ENCODE measurements at regions not wholly inside any gene's neighbourhood (a gene's known extent, or its start where the extent isn't known, plus 50 kb on each side); places are given as distances from the start of the nearest gene placed in this dataset.

GRCh38 chr15:81573098-81573746 is 199.2 kb upstream of the TMC3 start:
- peaks cover 10% of the 10 kb centered on the region for H3K27me3 Mint-ChIP-seq (ENCODE audit: low read depth)
- H3K4me3 Mint-ChIP-seq (ENCODE audit: unreplicated experiment) = no peak overlapping the region
- peaks cover 17% of the 10 kb centered on the region for H3K4me1 Mint-ChIP-seq (ENCODE audit: low read depth)
- TF ChIP-seq CTCF (IDR thresholded peaks at IDR 0.05) = no peak
- no peaks in the 10 kb centered on the region for H3K36me3 Mint-ChIP-seq (ENCODE audit: low read depth)
- no peak for DNase-seq (ENCODE audit: low spot score)
- no peaks in the 10 kb centered on the region for H3K9me3 Mint-ChIP-seq (ENCODE audit: low read depth)
- no peak overlapping the region for H3K27ac Mint-ChIP-seq (ENCODE audit: unreplicated experiment)

- H3K9me3 Mint-ChIP-seq (ENCODE audit: low read depth) = no peaks in the 10 kb centered on the region
- no peak overlapping the region for H3K27ac Mint-ChIP-seq (ENCODE audit: unreplicated experiment)
- no peak for TF ChIP-seq CTCF (IDR thresholded peaks at IDR 0.05)
- H3K27me3 Mint-ChIP-seq (ENCODE audit: low read depth) = peaks cover 14% of the 10 kb centered on the region
- no peaks in the 10 kb centered on the region for H3K36me3 Mint-ChIP-seq (ENCODE audit: low read depth)
- no peak overlapping the region for H3K4me3 Mint-ChIP-seq (ENCODE audit: unreplicated experiment)
- peaks cover 17% of the 10 kb centered on the region for H3K4me1 Mint-ChIP-seq (ENCODE audit: low read depth)
- no peak for DNase-seq (ENCODE audit: low spot score)
These were observed 198.2 kb upstream of the TMC3 start for GRCh38 chr15:81572190-81572589.

GRCh38 chr15:81569286-81570080 is 195.5 kb upstream of the TMC3 start:
- TF ChIP-seq CTCF (IDR thresholded peaks at IDR 0.05) = no peak
- peaks cover 14% of the 10 kb centered on the region for H3K27me3 Mint-ChIP-seq (ENCODE audit: low read depth)
- no peak overlapping the region for H3K27ac Mint-ChIP-seq (ENCODE audit: unreplicated experiment)
- H3K9me3 Mint-ChIP-seq (ENCODE audit: low read depth) = no peaks in the 10 kb centered on the region
- H3K36me3 Mint-ChIP-seq (ENCODE audit: low read depth) = no peaks in the 10 kb centered on the region
- no peaks in the 10 kb centered on the region for H3K4me1 Mint-ChIP-seq (ENCODE audit: low read depth)
- no peak overlapping the region for H3K4me3 Mint-ChIP-seq (ENCODE audit: unreplicated experiment)
- no peak for DNase-seq (ENCODE audit: low spot score)

- Mint-ChIP-seq H3K4me3 (ENCODE audit: unreplicated experiment) (no peak overlapping the region), H3K4me1 (ENCODE audit: low read depth) (no peaks in the 10 kb centered on the region), H3K27ac (ENCODE audit: unreplicated experiment) (no peak overlapping the region), H3K9me3 (ENCODE audit: low read depth) (no peaks in the 10 kb centered on the region), H3K36me3 (ENCODE audit: low read depth) (no peaks in the 10 kb centered on the region), H3K27me3 (ENCODE audit: low read depth) (peaks cover 14% of the 10 kb centered on the region)
- no peak for TF ChIP-seq CTCF (IDR thresholded peaks at IDR 0.05)
- no peak for DNase-seq (ENCODE audit: low spot score)
These were observed 193.9 kb upstream of the TMC3 start for GRCh38 chr15:81567924-81568323.

- H3K4me1 Mint-ChIP-seq (ENCODE audit: low read depth) = peaks cover 6% of the 10 kb centered on the region
- TF ChIP-seq CTCF (IDR thresholded peaks at IDR 0.05) = no peak
- no peak for DNase-seq (ENCODE audit: low spot score)
- peaks cover 14% of the 10 kb centered on the region for H3K9me3 Mint-ChIP-seq (ENCODE audit: low read depth)
- H3K27ac Mint-ChIP-seq (ENCODE audit: unreplicated experiment) = no peak overlapping the region
- peaks cover 2% of the 10 kb centered on the region for H3K27me3 Mint-ChIP-seq (ENCODE audit: low read depth)
- H3K36me3 Mint-ChIP-seq (ENCODE audit: low read depth) = peaks cover 1% of the 10 kb centered on the region
- H3K4me3 Mint-ChIP-seq (ENCODE audit: unreplicated experiment) = no peak overlapping the region
These were observed 189.0 kb upstream of the TMC3 start for GRCh38 chr15:81562986-81563385.

All from chondrocyte (in vitro differentiated cells).